HEK293T (cell line): ENCODE measurements at regions not wholly inside any gene's neighbourhood (a gene's known extent, or its start where the extent isn't known, plus 50 kb on each side); places are given as distances from the start of the nearest gene placed in this dataset.

Experiments used
- ARNT ChIP-seq: fragments of 450-650 bp; IDR thresholded peaks from 2 replicates; pipeline ENCODE4 v1.6.1; 2017; ENCODE audit warnings: mild to moderate bottlenecking
- ELF4 ChIP-seq: fragments of 450-650 bp; IDR thresholded peaks from 2 replicates; pipeline ENCODE4 v1.6.1; 2017; ENCODE audit warnings: antibody characterized with exemption
- FOXK2 ChIP-seq: fragments of 450-650 bp; IDR thresholded peaks from 2 replicates; pipeline ENCODE4 v1.6.1; 2016; ENCODE audit warnings: mild to moderate bottlenecking
- FOXM1 ChIP-seq: fragments of 450-650 bp; IDR thresholded peaks from 2 replicates; pipeline ENCODE4 v1.6.1; 2017; ENCODE audit warnings: mild to moderate bottlenecking, borderline replicate concordance
- NFRKB ChIP-seq: fragments of 450-650 bp; IDR thresholded peaks from 2 replicates; pipeline ENCODE4 v1.6.1; 2016; ENCODE audit warnings: mild to moderate bottlenecking, moderate library complexity
- SP1 ChIP-seq: fragments of 450-650 bp; IDR thresholded peaks from 2 replicates; pipeline ENCODE4 v1.6.1; 2017

DNA sequence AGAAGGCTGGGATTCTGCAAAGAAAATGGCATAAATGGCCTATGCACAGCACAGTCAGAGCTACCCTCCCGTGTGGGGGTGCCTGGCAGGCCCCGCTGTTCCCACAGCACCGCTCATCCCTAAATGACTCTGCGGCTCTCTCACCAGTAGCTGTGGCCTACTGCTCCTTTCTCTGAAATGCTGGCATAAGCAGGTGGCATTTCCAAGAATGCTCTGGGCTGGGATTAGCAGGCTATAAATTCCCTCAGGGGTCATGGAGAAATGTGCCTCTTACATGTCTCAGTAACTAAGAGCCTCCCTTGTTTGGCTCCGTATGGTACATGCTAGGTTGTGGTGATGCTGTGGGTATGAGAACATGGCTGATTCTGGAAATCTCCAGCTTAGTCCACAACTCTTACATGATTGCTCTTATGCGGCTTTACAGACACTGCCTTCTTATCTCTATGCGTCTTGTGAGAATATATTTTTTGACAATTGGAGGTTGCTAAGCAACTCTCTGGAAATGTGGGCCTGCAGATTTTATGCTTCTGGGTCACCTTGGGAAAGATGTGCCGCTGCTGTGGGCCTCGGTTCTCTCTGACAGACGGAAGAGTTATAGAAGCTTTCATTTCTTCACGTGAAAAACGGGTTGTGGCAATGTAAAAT is 80.3 kb upstream of the GATA6 start:
- no peak for TF ChIP-seq NFRKB
- TF ChIP-seq ARNT, result no peak
- no peak for TF ChIP-seq ELF4
- no peak for TF ChIP-seq SP1
- TF ChIP-seq FOXM1, result no peak
- no peak for TF ChIP-seq FOXK2
